ENCODE measurements at regions not wholly inside any gene's neighbourhood (a gene's known extent, or its start where the extent isn't known, plus 50 kb on each side); places are given as distances from the start of the nearest gene placed in this dataset.

GRCh38 chr9:107691664-107692063 lies 202.1 kb upstream of the KLF4 start:
- Histone ChIP-seq H3K36me3 (ENCODE audit: control insufficient read depth in 4 of 4, insufficient read depth in 3 of 4, low read depth in 1 of 4, low read length in 3 of 4) (no peaks in the 10 kb centered on the region), H3K27me3 (ENCODE audit: control insufficient read depth in 4 of 4, insufficient read depth in 4 of 4, low read length in 3 of 4) (no peaks in the 10 kb centered on the region), H3K9ac (ENCODE audit: low read depth in 1 of 2, low read length in 2 of 2) (no peak overlapping the region), H3K4me3 (ENCODE audit: low read depth in 1 of 3, low read length in 3 of 3) (no peak overlapping the region), H3K9me3 (ENCODE audit: control insufficient read depth in 4 of 4, low read length in 3 of 4) (peaks cover 0 to 5% (median 2%) of the 10 kb centered on the region in 4 donors), H3K4me1 (ENCODE audit: control insufficient read depth in 4 of 4, insufficient read depth in 4 of 4, low read length in 3 of 4) (no peaks in the 10 kb centered on the region), H3K27ac (ENCODE audit: low read depth in 1 of 2, low read length in 2 of 2) (no peak overlapping the region)
- no peak for TF ChIP-seq EGR1 (IDR thresholded peaks at IDR 0.05; ENCODE audit: low read depth in 2 of 2)
- TF ChIP-seq FOXA2 (IDR thresholded peaks at IDR 0.05) = no peak
- TF ChIP-seq FOXA1 (IDR thresholded peaks at IDR 0.05) = no peak
- TF ChIP-seq, protein P1, sequence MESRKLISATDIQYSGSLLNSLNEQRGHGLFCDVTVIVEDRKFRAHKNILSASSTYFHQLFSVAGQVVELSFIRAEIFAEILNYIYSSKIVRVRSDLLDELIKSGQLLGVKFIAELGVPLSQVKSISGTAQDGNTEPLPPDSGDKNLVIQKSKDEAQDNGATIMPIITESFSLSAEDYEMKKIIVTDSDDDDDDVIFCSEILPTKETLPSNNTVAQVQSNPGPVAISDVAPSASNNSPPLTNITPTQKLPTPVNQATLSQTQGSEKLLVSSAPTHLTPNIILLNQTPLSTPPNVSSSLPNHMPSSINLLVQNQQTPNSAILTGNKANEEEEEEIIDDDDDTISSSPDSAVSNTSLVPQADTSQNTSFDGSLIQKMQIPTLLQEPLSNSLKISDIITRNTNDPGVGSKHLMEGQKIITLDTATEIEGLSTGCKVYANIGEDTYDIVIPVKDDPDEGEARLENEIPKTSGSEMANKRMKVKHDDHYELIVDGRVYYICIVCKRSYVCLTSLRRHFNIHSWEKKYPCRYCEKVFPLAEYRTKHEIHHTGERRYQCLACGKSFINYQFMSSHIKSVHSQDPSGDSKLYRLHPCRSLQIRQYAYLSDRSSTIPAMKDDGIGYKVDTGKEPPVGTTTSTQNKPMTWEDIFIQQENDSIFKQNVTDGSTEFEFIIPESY (IDR thresholded peaks at IDR 0.05) = no peak
- TF ChIP-seq GABPA (IDR thresholded peaks at IDR 0.05 in 1 of 2, conservative IDR thresholded peaks at IDR 0.05 in 1 of 2) = no peak
- TF ChIP-seq YY1 (IDR thresholded peaks at IDR 0.05) = no peak
- TF ChIP-seq, protein P2, sequence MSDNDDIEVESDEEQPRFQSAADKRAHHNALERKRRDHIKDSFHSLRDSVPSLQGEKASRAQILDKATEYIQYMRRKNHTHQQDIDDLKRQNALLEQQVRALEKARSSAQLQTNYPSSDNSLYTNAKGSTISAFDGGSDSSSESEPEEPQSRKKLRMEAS (IDR thresholded peaks at IDR 0.05) = no peak
- TF ChIP-seq JUND (IDR thresholded peaks at IDR 0.05) = no peak
- no peak for TF ChIP-seq RAD21 (IDR thresholded peaks at IDR 0.05)
- TF ChIP-seq TAF1 (conservative IDR thresholded peaks at IDR 0.05) = no peak
- no peak for DNase-seq (ENCODE audit: low spot score)
- 76% methylated on average over 2 of the region's 2 CpGs for WGBS

DNA sequence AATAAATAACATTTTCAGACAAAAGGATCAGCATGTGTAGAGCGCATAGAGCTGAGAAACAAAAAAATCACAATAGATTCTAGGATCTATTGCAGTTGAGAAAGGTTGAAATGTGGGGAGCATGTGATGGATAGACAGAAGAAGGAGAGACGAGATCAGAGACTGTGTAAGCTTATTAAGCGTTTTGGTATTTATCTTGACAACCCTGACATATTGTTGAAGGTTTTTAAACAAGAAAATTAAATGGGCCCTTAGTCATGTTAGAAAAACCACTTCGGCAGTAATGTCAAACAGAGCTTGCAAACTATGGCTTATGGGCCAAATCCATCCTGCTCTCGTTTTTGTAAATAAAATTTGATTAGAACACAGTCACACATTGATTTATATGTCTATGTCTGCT lies 200.5 kb upstream of the KLF4 start:
- 75% methylated on average over 5 of the region's 5 CpGs for WGBS

DNA sequence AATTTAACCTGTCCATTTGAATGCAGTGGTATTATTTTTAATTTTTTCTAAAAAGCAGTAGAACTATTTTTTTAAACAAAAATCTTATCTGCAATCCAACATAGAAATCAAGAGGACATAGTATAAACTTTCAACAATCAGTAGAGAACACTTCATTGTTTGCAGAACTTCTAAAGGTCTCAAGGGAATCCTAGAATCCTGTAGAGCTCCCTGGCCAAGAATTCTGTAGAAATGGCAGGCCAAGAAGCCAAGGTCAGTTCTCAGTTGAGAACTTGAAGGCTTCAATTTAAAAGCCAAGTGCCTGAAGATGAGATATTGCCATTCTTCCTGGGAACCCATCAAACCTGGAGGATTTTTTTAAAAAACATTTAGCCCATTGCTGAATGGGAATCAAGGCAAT lies 199.2 kb upstream of the KLF4 start:
- Histone ChIP-seq H3K4me3 (ENCODE audit: low read depth in 1 of 3, low read length in 3 of 3) (no peak overlapping the region), H3K4me1 (ENCODE audit: control insufficient read depth in 4 of 4, insufficient read depth in 4 of 4, low read length in 3 of 4) (no peaks in the 10 kb centered on the region), H3K9ac (ENCODE audit: low read depth in 1 of 2, low read length in 2 of 2) (no peak overlapping the region), H3K27me3 (ENCODE audit: control insufficient read depth in 4 of 4, insufficient read depth in 4 of 4, low read length in 3 of 4) (no peaks in the 10 kb centered on the region), H3K36me3 (ENCODE audit: control insufficient read depth in 4 of 4, insufficient read depth in 3 of 4, low read depth in 1 of 4, low read length in 3 of 4) (no peaks in the 10 kb centered on the region), H3K9me3 (ENCODE audit: control insufficient read depth in 4 of 4, low read length in 3 of 4) (peaks cover 0 to 5% (median 2%) of the 10 kb centered on the region in 4 donors), H3K27ac (ENCODE audit: low read depth in 1 of 2, low read length in 2 of 2) (no peak overlapping the region)
- TF ChIP-seq RXRA (IDR thresholded peaks at IDR 0.05) (no peak), NR2F2 (IDR thresholded peaks at IDR 0.05) (no peak), JUND (IDR thresholded peaks at IDR 0.05) (no peak)
- DNase-seq (ENCODE audit: low spot score) = no peak

More for the DNA sequence above, 200.5 kb upstream of the KLF4 start:
- Histone ChIP-seq H3K27me3 (ENCODE audit: control insufficient read depth in 4 of 4, insufficient read depth in 4 of 4, low read length in 3 of 4) (no peaks in the 10 kb centered on the region), H3K9me3 (ENCODE audit: control insufficient read depth in 4 of 4, low read length in 3 of 4) (peaks cover 0 to 5% (median 2%) of the 10 kb centered on the region in 4 donors), H3K27ac (ENCODE audit: low read depth in 1 of 2, low read length in 2 of 2) (no peak overlapping the region), H3K4me1 (ENCODE audit: control insufficient read depth in 4 of 4, insufficient read depth in 4 of 4, low read length in 3 of 4) (no peaks in the 10 kb centered on the region), H3K4me3 (ENCODE audit: low read depth in 1 of 3, low read length in 3 of 3) (no peak overlapping the region), H3K9ac (ENCODE audit: low read depth in 1 of 2, low read length in 2 of 2) (no peak overlapping the region), H3K36me3 (ENCODE audit: control insufficient read depth in 4 of 4, insufficient read depth in 3 of 4, low read depth in 1 of 4, low read length in 3 of 4) (no peaks in the 10 kb centered on the region)
- DNase-seq (ENCODE audit: low spot score) = no peak
- TF ChIP-seq GABPA (IDR thresholded peaks at IDR 0.05 in 1 of 2, conservative IDR thresholded peaks at IDR 0.05 in 1 of 2) = no peak
- TF ChIP-seq TAF1 (conservative IDR thresholded peaks at IDR 0.05) = no peak
- no peak for TF ChIP-seq JUND (IDR thresholded peaks at IDR 0.05)
- no peak for TF ChIP-seq SP1 (IDR thresholded peaks at IDR 0.05)
- TF ChIP-seq YY1 (IDR thresholded peaks at IDR 0.05) = no peak

GRCh38 chr9:107685901-107686300 lies 196.3 kb upstream of the KLF4 start:
- no peaks in the 10 kb centered on the region for H3K4me1 ChIP-seq (ENCODE audit: control insufficient read depth in 4 of 4, insufficient read depth in 4 of 4, low read length in 3 of 4)
- H3K36me3 ChIP-seq (ENCODE audit: control insufficient read depth in 4 of 4, insufficient read depth in 3 of 4, low read depth in 1 of 4, low read length in 3 of 4) = no peaks in the 10 kb centered on the region
- no peak overlapping the region for H3K27ac ChIP-seq (ENCODE audit: low read depth in 1 of 2, low read length in 2 of 2)
- WGBS = 79% methylated on average over 4 of the region's 4 CpGs
- peaks cover 0 to 5% (median under 1%) of the 10 kb centered on the region in 4 donors for H3K9me3 ChIP-seq (ENCODE audit: control insufficient read depth in 4 of 4, low read length in 3 of 4)
- no peak for DNase-seq (ENCODE audit: low spot score)
- H3K27me3 ChIP-seq (ENCODE audit: control insufficient read depth in 4 of 4, insufficient read depth in 4 of 4, low read length in 3 of 4) = no peaks in the 10 kb centered on the region
- H3K9ac ChIP-seq (ENCODE audit: low read depth in 1 of 2, low read length in 2 of 2) = no peak overlapping the region
- TF ChIP-seq FOXA2 (IDR thresholded peaks at IDR 0.05) = no peak
- TF ChIP-seq RXRA (IDR thresholded peaks at IDR 0.05) = no peak
- TF ChIP-seq GABPA (IDR thresholded peaks at IDR 0.05 in 1 of 2, conservative IDR thresholded peaks at IDR 0.05 in 1 of 2) = no peak
- no peak for TF ChIP-seq EGR1 (IDR thresholded peaks at IDR 0.05; ENCODE audit: low read depth in 2 of 2)
- TF ChIP-seq SP1 (IDR thresholded peaks at IDR 0.05) = no peak
- TF ChIP-seq NR2F2 (IDR thresholded peaks at IDR 0.05) = no peak
- no peak for TF ChIP-seq HNF4A (conservative IDR thresholded peaks at IDR 0.05)
- TF ChIP-seq, protein P2 (IDR thresholded peaks at IDR 0.05) = no peak
- TF ChIP-seq RAD21 (IDR thresholded peaks at IDR 0.05) = no peak
- TF ChIP-seq, protein P3, sequence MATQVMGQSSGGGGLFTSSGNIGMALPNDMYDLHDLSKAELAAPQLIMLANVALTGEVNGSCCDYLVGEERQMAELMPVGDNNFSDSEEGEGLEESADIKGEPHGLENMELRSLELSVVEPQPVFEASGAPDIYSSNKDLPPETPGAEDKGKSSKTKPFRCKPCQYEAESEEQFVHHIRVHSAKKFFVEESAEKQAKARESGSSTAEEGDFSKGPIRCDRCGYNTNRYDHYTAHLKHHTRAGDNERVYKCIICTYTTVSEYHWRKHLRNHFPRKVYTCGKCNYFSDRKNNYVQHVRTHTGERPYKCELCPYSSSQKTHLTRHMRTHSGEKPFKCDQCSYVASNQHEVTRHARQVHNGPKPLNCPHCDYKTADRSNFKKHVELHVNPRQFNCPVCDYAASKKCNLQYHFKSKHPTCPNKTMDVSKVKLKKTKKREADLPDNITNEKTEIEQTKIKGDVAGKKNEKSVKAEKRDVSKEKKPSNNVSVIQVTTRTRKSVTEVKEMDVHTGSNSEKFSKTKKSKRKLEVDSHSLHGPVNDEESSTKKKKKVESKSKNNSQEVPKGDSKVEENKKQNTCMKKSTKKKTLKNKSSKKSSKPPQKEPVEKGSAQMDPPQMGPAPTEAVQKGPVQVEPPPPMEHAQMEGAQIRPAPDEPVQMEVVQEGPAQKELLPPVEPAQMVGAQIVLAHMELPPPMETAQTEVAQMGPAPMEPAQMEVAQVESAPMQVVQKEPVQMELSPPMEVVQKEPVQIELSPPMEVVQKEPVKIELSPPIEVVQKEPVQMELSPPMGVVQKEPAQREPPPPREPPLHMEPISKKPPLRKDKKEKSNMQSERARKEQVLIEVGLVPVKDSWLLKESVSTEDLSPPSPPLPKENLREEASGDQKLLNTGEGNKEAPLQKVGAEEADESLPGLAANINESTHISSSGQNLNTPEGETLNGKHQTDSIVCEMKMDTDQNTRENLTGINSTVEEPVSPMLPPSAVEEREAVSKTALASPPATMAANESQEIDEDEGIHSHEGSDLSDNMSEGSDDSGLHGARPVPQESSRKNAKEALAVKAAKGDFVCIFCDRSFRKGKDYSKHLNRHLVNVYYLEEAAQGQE (IDR thresholded peaks at IDR 0.05) = no peak
- H3K4me3 ChIP-seq (ENCODE audit: low read depth in 1 of 3, low read length in 3 of 3) = no peak overlapping the region
